ENCODE measurements at regions not wholly inside any gene's neighbourhood (a gene's known extent, or its start where the extent isn't known, plus 50 kb on each side); places are given as distances from the start of the nearest gene placed in this dataset.

DNA sequence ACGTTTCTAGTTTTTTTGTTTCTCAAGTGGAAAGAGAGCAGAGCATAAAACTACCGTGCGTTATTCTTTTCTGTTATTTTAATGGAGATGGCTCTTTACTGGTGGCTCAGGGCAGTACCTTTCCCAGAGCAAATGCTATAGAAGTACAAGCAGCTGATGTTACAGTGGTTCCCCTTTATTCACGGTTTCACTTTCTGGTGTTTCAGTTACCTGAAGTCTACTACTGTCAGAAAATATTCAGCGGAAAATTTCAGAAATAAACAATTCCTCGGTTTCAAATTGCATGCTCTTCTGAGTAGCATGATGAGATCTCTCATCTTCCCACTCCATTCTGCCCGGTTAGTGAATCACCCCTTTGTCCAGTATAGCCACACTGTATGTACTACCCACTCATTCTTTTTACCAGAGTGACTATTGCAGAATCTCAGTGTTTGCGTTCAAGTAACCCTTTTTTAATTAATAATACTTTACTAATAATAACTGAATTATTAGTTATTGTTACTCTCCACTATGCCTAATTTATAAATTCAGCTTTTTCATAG lies 597.5 kb upstream of the ROBO2 start:
- no peaks in the 10 kb centered on the region for H3K9me3 Mint-ChIP-seq (ENCODE audit: unreplicated experiment)
- no peaks in the 10 kb centered on the region for H3K27me3 Mint-ChIP-seq (ENCODE audit: insufficient read depth, unreplicated experiment)
- no peak for DNase-seq
- Histone ChIP-seq H3K4me3 (ENCODE audit: low read depth, low read length) (no peak overlapping the region), H3K36me3 (ENCODE audit: control insufficient read depth, insufficient read depth, low read length) (no peaks in the 10 kb centered on the region), H3K4me1 (no peaks in the 10 kb centered on the region), H3K27me3 (replicated peaks; ENCODE audit: control insufficient read depth, insufficient read depth, low read length) (no peaks in the 10 kb centered on the region), H3K9me3 (no peaks in the 10 kb centered on the region)
- TF ChIP-seq, protein P1, sequence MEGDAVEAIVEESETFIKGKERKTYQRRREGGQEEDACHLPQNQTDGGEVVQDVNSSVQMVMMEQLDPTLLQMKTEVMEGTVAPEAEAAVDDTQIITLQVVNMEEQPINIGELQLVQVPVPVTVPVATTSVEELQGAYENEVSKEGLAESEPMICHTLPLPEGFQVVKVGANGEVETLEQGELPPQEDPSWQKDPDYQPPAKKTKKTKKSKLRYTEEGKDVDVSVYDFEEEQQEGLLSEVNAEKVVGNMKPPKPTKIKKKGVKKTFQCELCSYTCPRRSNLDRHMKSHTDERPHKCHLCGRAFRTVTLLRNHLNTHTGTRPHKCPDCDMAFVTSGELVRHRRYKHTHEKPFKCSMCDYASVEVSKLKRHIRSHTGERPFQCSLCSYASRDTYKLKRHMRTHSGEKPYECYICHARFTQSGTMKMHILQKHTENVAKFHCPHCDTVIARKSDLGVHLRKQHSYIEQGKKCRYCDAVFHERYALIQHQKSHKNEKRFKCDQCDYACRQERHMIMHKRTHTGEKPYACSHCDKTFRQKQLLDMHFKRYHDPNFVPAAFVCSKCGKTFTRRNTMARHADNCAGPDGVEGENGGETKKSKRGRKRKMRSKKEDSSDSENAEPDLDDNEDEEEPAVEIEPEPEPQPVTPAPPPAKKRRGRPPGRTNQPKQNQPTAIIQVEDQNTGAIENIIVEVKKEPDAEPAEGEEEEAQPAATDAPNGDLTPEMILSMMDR (IDR thresholded peaks at IDR 0.05; ENCODE audit: insufficient read depth in 1 of 2, low read depth in 1 of 2, low read length in 1 of 2, severe bottlenecking in 1 of 2, unreplicated experiment in 1 of 2): no peak
- H3K4me3 Mint-ChIP-seq (ENCODE audit: unreplicated experiment): no peak overlapping the region
- no peaks in the 10 kb centered on the region for H3K36me3 Mint-ChIP-seq (ENCODE audit: insufficient read depth, unreplicated experiment)
- POLR2A ChIA-PET: no interaction called here
- intact Hi-C loops (cut with micrococcal nuclease; ENCODE audit: unreplicated experiment): no loop called here
- no TSS peak for BruUV-seq (replicated peaks)
- H3K4me1 Mint-ChIP-seq (ENCODE audit: low read depth, unreplicated experiment): no peaks in the 10 kb centered on the region
- H3K27ac Mint-ChIP-seq (ENCODE audit: unreplicated experiment): no peak overlapping the region
- CTCF ChIA-PET: no interaction called here

DNA sequence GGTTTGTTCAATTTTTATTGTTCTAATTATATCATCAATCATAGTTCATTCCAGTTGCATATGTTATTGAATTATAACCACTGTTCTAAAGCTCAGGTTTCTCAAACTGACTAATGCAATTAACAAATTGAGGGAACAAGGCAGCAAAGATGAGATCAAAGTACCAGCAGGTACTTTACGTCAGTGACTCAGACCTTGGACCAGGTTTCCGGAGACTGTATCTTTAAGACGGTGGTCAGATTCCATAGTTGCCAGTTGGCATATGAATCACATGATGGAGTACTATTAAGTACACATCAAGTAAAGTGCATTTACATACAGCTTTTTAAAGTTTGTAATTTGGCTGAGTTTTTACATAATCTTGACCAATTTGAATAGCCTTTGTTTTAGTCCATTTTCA lies 583.6 kb upstream of the ROBO2 start:
- Mint-ChIP-seq H3K9me3 (ENCODE audit: unreplicated experiment) (no peaks in the 10 kb centered on the region), H3K27ac (ENCODE audit: unreplicated experiment) (no peak overlapping the region), H3K36me3 (ENCODE audit: insufficient read depth, unreplicated experiment) (no peaks in the 10 kb centered on the region), H3K4me3 (ENCODE audit: unreplicated experiment) (no peak overlapping the region), H3K4me1 (ENCODE audit: low read depth, unreplicated experiment) (no peaks in the 10 kb centered on the region), H3K27me3 (ENCODE audit: insufficient read depth, unreplicated experiment) (no peaks in the 10 kb centered on the region)
- no peaks in the 10 kb centered on the region for H3K36me3 ChIP-seq (ENCODE audit: control insufficient read depth, insufficient read depth, low read length)
- no peaks in the 10 kb centered on the region for H3K9me3 ChIP-seq
- TF ChIP-seq, protein P1 (IDR thresholded peaks at IDR 0.05; ENCODE audit: insufficient read depth in 1 of 2, low read depth in 1 of 2, low read length in 1 of 2, severe bottlenecking in 1 of 2, unreplicated experiment in 1 of 2): no peak
- H3K4me1 ChIP-seq: no peaks in the 10 kb centered on the region
- ChIA-PET CTCF (no interaction called here), POLR2A (no interaction called here)
- DNase-seq: no peak
- intact Hi-C loops (cut with micrococcal nuclease; ENCODE audit: unreplicated experiment): no loop called here
- no TSS peak for BruUV-seq (replicated peaks)
- no peak overlapping the region for H3K4me3 ChIP-seq (ENCODE audit: low read depth, low read length)
- no peaks in the 10 kb centered on the region for H3K27me3 ChIP-seq (replicated peaks; ENCODE audit: control insufficient read depth, insufficient read depth, low read length)

DNA sequence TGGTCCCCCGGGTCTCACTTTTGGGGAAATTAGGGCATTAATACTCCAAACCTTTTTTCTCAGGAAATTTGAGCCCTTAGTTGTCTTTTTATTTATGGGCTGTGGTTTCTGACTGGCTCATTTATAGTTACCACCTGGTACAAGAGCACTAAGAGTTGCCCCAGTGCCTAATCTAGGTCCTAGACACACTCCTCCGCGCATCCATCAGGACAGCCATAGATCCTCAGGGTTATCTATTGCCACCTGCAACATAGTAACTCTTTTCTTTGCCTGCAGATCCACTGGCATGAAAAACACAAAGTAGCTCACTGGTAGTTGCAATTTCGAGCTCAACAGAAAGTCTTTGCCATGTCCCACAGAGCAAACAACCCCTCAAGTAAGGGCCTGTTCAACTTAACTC lies 576.4 kb upstream of the ROBO2 start:
- ChIA-PET POLR2A (no interaction called here), CTCF (no interaction called here)
- no peak for DNase-seq
- Mint-ChIP-seq H3K9me3 (ENCODE audit: unreplicated experiment) (no peaks in the 10 kb centered on the region), H3K4me1 (ENCODE audit: low read depth, unreplicated experiment) (no peaks in the 10 kb centered on the region), H3K36me3 (ENCODE audit: insufficient read depth, unreplicated experiment) (no peaks in the 10 kb centered on the region), H3K4me3 (ENCODE audit: unreplicated experiment) (no peak overlapping the region), H3K27me3 (ENCODE audit: insufficient read depth, unreplicated experiment) (no peaks in the 10 kb centered on the region), H3K27ac (ENCODE audit: unreplicated experiment) (no peak overlapping the region)
- H3K36me3 ChIP-seq (ENCODE audit: control insufficient read depth, insufficient read depth, low read length): no peaks in the 10 kb centered on the region
- H3K4me1 ChIP-seq: no peaks in the 10 kb centered on the region
- TF ChIP-seq, protein P1 (IDR thresholded peaks at IDR 0.05; ENCODE audit: insufficient read depth in 1 of 2, low read depth in 1 of 2, low read length in 1 of 2, severe bottlenecking in 1 of 2, unreplicated experiment in 1 of 2): no peak
- no peaks in the 10 kb centered on the region for H3K9me3 ChIP-seq
- H3K4me3 ChIP-seq (ENCODE audit: low read depth, low read length): no peak overlapping the region
- no TSS peak for BruUV-seq (replicated peaks)
- intact Hi-C loops (cut with micrococcal nuclease; ENCODE audit: unreplicated experiment): no loop called here
- H3K27me3 ChIP-seq (replicated peaks; ENCODE audit: control insufficient read depth, insufficient read depth, low read length): no peaks in the 10 kb centered on the region

Measured in Caco-2 (cell line).